Fibroblast of lung (primary cell): ENCODE measurements at regions not wholly inside any gene's neighbourhood (a gene's known extent, or its start where the extent isn't known, plus 50 kb on each side); places are given as distances from the start of the nearest gene placed in this dataset.

Source experiments
- EZH2 ChIP-seq: IDR thresholded peaks from 2 replicates; pipeline ENCODE4 v1.5.1; 2012; ENCODE audit warnings: low read length, control low read depth, mild to moderate bottlenecking; ENCODE audit errors: missing control alignments
- TF ChIP-seq, protein P1 (sequence below), 2 donors: IDR thresholded peaks in 1 of 2; conservative IDR thresholded peaks in 1 of 2; 1 replicate in 1 of 2; 2 replicates in 1 of 2; pipeline ENCODE4 v1.5.1; 2011 to 2012; ENCODE audit warnings: low read length in 2 of 2, control low read depth in 1 of 2, inconsistent platforms in 1 of 2, low read depth in 1 of 2, mild to moderate bottlenecking in 1 of 2

DNA sequence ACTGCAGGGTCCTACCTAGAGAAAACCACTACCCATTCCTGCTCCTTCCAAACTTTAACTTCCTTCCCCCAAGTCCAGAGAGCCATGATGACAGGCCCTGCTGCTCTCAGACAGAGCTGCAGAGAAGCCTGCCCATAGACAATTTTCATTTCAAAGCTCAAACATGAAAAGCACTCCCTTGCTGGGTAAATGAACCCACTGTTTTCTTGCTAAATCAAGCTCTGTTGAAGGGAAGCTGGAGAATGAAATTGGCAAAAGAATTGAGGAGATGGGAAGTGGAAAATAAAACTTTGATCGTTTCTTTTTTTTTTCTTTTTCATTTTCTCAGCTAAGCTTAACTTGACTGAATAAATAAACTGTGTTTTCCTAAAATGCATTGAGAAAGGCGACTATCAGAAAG lies 331.1 kb upstream of the CPEB2 start:
- TF ChIP-seq, protein P1, sequence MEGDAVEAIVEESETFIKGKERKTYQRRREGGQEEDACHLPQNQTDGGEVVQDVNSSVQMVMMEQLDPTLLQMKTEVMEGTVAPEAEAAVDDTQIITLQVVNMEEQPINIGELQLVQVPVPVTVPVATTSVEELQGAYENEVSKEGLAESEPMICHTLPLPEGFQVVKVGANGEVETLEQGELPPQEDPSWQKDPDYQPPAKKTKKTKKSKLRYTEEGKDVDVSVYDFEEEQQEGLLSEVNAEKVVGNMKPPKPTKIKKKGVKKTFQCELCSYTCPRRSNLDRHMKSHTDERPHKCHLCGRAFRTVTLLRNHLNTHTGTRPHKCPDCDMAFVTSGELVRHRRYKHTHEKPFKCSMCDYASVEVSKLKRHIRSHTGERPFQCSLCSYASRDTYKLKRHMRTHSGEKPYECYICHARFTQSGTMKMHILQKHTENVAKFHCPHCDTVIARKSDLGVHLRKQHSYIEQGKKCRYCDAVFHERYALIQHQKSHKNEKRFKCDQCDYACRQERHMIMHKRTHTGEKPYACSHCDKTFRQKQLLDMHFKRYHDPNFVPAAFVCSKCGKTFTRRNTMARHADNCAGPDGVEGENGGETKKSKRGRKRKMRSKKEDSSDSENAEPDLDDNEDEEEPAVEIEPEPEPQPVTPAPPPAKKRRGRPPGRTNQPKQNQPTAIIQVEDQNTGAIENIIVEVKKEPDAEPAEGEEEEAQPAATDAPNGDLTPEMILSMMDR (conservative IDR thresholded peaks at IDR 0.05 in 1 of 2, IDR thresholded peaks at IDR 0.05 in 1 of 2; ENCODE audit: low read depth in 1 of 2, low read length in 2 of 2), result no peak
- TF ChIP-seq EZH2, result no peak
